DND-41 (cell line): ENCODE measurements at regions not wholly inside any gene's neighbourhood (a gene's known extent, or its start where the extent isn't known, plus 50 kb on each side); places are given as distances from the start of the nearest gene placed in this dataset.

Experiments used
- EZH2 ChIP-seq: IDR thresholded peaks from 3 replicates; pipeline ENCODE4 v1.6.1; 2012; ENCODE audit warnings: borderline replicate concordance, low read depth, mild to moderate bottlenecking, moderate library complexity, low read length, inconsistent platforms; ENCODE audit not compliant: severe bottlenecking
- TF ChIP-seq, protein P1 (sequence below): IDR thresholded peaks from 2 replicates; pipeline ENCODE4 v1.5.1; 2012; ENCODE audit warnings: borderline replicate concordance, low read length, moderate library complexity, mild to moderate bottlenecking; ENCODE audit not compliant: poor library complexity, severe bottlenecking; ENCODE audit errors: extremely low read depth

DNA sequence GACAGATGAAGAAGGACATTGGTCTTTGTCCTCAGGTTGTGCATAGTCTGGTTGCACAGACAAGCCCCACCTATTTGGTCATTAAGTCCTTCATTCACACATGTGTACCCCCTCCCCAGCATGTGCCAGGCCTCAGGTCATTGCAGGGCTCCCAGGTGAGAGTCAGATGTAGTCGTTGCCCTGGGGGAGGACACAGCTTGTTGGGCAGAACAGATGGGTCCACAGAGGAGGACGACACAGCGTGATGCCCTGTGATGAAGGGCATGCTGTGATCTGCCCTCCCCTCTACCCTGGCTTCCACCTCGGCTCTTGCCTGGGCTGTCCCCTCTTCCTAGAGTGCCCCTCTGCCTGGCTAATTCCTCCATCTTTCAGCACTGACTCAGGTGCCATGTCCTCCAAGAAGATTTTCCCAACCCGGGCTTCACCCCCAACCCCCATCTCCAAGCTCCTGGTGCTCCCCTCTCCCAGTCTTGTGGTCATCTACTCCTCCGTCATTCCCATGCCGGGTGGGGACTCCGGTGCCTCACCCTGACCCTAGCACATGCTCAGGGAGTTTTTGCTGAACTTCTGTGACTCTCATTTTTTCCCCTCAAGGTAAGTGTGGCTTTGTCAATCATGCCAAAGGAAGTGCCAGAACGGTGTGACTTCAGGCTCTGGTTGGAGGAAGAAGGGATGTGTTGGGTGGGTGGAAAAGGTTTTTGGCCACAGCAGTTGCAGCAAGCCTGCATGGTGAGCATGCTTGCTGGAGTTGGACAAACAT, 220.5 kb downstream of the FOXD2 start:
- no peak for TF ChIP-seq EZH2
- TF ChIP-seq, protein P1, sequence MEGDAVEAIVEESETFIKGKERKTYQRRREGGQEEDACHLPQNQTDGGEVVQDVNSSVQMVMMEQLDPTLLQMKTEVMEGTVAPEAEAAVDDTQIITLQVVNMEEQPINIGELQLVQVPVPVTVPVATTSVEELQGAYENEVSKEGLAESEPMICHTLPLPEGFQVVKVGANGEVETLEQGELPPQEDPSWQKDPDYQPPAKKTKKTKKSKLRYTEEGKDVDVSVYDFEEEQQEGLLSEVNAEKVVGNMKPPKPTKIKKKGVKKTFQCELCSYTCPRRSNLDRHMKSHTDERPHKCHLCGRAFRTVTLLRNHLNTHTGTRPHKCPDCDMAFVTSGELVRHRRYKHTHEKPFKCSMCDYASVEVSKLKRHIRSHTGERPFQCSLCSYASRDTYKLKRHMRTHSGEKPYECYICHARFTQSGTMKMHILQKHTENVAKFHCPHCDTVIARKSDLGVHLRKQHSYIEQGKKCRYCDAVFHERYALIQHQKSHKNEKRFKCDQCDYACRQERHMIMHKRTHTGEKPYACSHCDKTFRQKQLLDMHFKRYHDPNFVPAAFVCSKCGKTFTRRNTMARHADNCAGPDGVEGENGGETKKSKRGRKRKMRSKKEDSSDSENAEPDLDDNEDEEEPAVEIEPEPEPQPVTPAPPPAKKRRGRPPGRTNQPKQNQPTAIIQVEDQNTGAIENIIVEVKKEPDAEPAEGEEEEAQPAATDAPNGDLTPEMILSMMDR: no peak
